Tibial nerve (tissue), 4 donors: ENCODE measurements at regions not wholly inside any gene's neighbourhood (a gene's known extent, or its start where the extent isn't known, plus 50 kb on each side); places are given as distances from the start of the nearest gene placed in this dataset.

Source experiments
- DNase-seq, 2 donors: peaks; one replicate each; pipeline ENCODE4 v3.0.0-alpha.2; 2019; ENCODE audit warnings: low spot score in 2 of 2
- H3K27ac ChIP-seq, 4 donors: fragments of 200-600 bp; sonication (generic) in 3 of 4; one replicate each; pipeline ENCODE4 v1.5.1; 2017 to 2019; ENCODE audit warnings: mild to moderate bottlenecking in 1 of 4
- H3K27me3 ChIP-seq, 2 donors: fragments of 200-600 bp; sonication (generic) in 1 of 2; one replicate each; pipeline versions ENCODE4 v1.5.1 to v1.6.0; 2017 to 2019
- H3K36me3 ChIP-seq, 3 donors: fragments of 200-600 bp; sonication (generic); one replicate each; pipeline ENCODE4 v1.5.1; 2018 to 2019
- H3K4me1 ChIP-seq, 4 donors: fragments of 200-600 bp; sonication (generic) in 3 of 4; one replicate each; pipeline ENCODE4 v1.5.1; 2017 to 2019
- H3K4me3 ChIP-seq, 4 donors: fragments of 200-600 bp; sonication (generic) in 3 of 4; one replicate each; pipeline ENCODE4 v1.5.1; 2017 to 2019; ENCODE audit warnings: mild to moderate bottlenecking in 1 of 4, moderate library complexity in 1 of 4
- H3K9me3 ChIP-seq, 4 donors: fragments of 200-600 bp; sonication (generic) in 3 of 4; one replicate each; pipeline ENCODE4 v1.5.1; 2017 to 2019
- CTCF ChIP-seq, 5 experiments: fragments of 200-600 bp in 3 of 5; fragments of 450-650 bp in 2 of 5; sonication (generic) in 3 of 5; IDR thresholded peaks; one replicate each; pipeline ENCODE4 v1.5.1; 2016 to 2019; ENCODE audit warnings: antibody characterized with exemption in 5 of 5, mild to moderate bottlenecking in 3 of 5, moderate library complexity in 2 of 5
- EP300 ChIP-seq, 2 donors: sonication (generic); formaldehyde crosslinking; IDR thresholded peaks; one replicate each; pipeline ENCODE4 v1.6.1; 2017; ENCODE audit warnings: antibody characterized with exemption in 2 of 2, mild to moderate bottlenecking in 1 of 2
- POLR2A ChIP-seq, 2 donors: fragments of 450-650 bp; IDR thresholded peaks; one replicate each; pipeline ENCODE4 v1.6.1; 2017; ENCODE audit warnings: antibody characterized with exemption in 2 of 2, mild to moderate bottlenecking in 2 of 2, moderate library complexity in 2 of 2
- WGBS, 2 donors: methylation state at CpG; one replicate each; pipeline ENCODE4 v1.1.5; 2018; 5-methylcytosine and 5-hydroxymethylcytosine counted together

DNA sequence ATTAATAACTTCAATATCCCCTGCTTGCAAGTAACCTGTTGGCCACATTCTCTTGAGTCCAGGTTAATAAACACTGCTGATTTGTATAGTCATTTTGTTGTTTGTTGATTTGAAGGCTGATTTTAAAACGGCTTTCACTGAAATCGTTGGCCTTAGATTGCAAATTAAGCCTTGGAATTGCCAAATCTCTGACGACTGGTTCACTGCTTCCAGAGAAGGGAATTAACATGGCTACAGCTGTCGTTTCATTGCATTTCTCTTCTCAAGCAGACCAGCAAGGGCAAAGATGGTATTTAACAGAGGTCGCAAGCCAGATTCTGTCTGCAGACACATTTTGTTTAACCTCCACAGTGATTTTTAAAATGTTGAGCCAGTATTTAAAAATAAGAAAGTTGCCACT lies 470.9 kb downstream of the TFAP2A start:
- H3K27ac ChIP-seq = no peak overlapping the region
- no peak overlapping the region for H3K4me3 ChIP-seq
- H3K9me3 ChIP-seq = no peaks in the 10 kb centered on the region
- H3K27me3 ChIP-seq = no peaks in the 10 kb centered on the region
- H3K4me1 ChIP-seq = peaks cover 0 to 3% (median 0%) of the 10 kb centered on the region in 4 donors
- TF ChIP-seq CTCF (IDR thresholded peaks at IDR 0.05) = no peak
- TF ChIP-seq POLR2A (IDR thresholded peaks at IDR 0.05) = no peak
- TF ChIP-seq EP300 (IDR thresholded peaks at IDR 0.05) = no peak
- 48 to 67% methylated on average over 5 of the region's 5 CpGs for WGBS, 2 donors
- H3K36me3 ChIP-seq = no peaks in the 10 kb centered on the region
- DNase-seq = no peak

DNA sequence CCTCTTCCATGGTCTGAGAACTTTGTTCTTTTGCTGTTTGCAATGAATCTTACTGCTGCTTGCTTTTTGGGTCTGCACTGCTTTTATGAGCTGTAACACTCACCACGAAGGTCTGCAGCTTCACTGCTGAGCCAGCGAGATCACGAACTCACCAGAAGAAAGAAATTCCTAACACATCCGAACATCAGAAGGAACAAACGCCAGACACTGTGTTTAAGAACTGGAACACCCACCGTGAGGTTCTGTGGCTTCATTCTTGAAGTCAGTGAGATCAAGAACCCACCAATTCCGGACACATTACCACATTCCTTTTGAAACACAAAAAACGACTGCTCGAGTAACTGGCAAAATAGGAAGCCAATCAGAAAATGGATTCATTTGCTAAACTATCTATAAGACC lies 471.8 kb downstream of the TFAP2A start:
- 84 to 87% methylated on average over 9 of the region's 9 CpGs for WGBS, 2 donors
- Histone ChIP-seq H3K4me1 (no peaks in the 10 kb centered on the region), H3K27ac (no peak overlapping the region), H3K9me3 (no peaks in the 10 kb centered on the region), H3K36me3 (no peaks in the 10 kb centered on the region), H3K27me3 (no peaks in the 10 kb centered on the region), H3K4me3 (no peak overlapping the region)
- TF ChIP-seq EP300 (IDR thresholded peaks at IDR 0.05) (no peak), POLR2A (IDR thresholded peaks at IDR 0.05) (no peak)
- no peak for DNase-seq

DNA sequence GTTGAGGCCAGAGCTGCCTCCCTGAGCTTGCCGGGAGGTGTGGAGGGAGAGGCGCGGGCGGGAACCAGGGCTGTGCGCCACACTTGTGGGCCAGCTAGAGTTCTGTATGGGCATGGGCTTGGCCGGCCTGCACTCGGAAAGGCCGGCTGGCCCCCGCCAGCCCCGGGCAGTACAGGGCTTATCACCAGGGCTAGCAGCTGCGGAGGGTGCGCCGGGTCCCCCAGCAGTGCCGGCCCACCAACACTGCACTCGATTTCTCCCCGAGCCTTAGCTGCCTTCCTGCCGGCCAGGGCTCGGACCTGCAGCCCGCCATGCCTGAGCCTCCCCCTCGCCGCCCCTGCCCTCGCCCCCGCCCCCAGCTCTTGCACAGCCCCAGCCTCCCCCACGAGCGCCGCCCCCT lies 472.7 kb downstream of the TFAP2A start:
- WGBS, 2 donors = 97 to 99% methylated on average over 11 to 23 of the region's 26 CpGs

GRCh38 chr6:9938801-9939200 lies 476.1 kb downstream of the TFAP2A start:
- no peak for DNase-seq
- Histone ChIP-seq H3K36me3 (no peaks in the 10 kb centered on the region), H3K9me3 (no peaks in the 10 kb centered on the region), H3K27ac (no peak overlapping the region), H3K4me3 (no peak overlapping the region), H3K4me1 (no peaks in the 10 kb centered on the region), H3K27me3 (no peaks in the 10 kb centered on the region)
- TF ChIP-seq CTCF (IDR thresholded peaks at IDR 0.05) (no peak), EP300 (IDR thresholded peaks at IDR 0.05) (no peak), POLR2A (IDR thresholded peaks at IDR 0.05) (no peak)
- WGBS, 2 donors = 39 to 43% methylated on average over 7 of the region's 7 CpGs

More for the DNA sequence above, 472.7 kb downstream of the TFAP2A start:
- Histone ChIP-seq H3K4me1 (no peaks in the 10 kb centered on the region), H3K27ac (no peak overlapping the region), H3K4me3 (no peak overlapping the region), H3K9me3 (no peaks in the 10 kb centered on the region), H3K36me3 (no peaks in the 10 kb centered on the region), H3K27me3 (no peaks in the 10 kb centered on the region)
- no peak for DNase-seq
- TF ChIP-seq CTCF (IDR thresholded peaks at IDR 0.05) = no peak
- TF ChIP-seq EP300 (IDR thresholded peaks at IDR 0.05) = no peak
- no peak for TF ChIP-seq POLR2A (IDR thresholded peaks at IDR 0.05)

DNA sequence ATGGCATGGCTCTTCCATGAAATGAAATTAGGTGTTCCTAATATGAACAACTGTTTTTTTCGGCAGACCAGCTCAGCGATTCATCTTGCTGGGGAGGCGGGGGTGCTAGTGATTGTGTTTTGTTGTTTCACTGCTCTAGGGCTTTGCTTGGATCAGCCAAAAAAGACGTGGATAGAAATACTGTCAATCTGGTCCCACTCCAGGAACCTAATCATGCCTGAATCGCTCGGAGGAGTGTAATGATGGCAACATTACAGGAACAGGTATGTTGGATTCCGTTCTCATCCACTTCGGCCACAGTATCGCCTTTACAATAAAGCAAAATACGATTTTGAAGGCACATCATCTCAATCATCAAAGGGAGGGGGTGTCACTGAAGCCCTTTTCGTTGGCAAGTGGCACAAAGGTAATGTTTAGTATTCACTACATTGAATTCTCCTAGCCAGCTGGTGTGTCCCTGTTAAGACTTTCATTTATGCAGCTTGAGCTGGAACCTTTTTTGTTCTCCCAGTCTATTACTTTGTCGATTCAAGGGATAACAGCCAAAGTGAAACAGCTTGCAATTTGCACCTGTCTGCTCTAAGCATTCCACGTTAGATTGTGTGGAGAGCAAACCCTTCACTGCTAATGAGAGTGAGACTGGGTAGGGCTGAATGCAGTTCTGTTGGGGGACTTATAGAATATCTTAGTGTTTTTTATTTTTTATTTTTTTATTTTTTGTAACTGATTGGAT lies 477.7 kb downstream of the TFAP2A start:
- Histone ChIP-seq H3K27me3 (no peaks in the 10 kb centered on the region), H3K36me3 (no peaks in the 10 kb centered on the region), H3K4me1 (no peaks in the 10 kb centered on the region), H3K27ac (no peak overlapping the region), H3K4me3 (no peak overlapping the region), H3K9me3 (no peaks in the 10 kb centered on the region)
- no peak for DNase-seq
- 80 to 84% methylated on average over 13 of the region's 13 CpGs for WGBS, 2 donors
- TF ChIP-seq CTCF (IDR thresholded peaks at IDR 0.05) (no peak), POLR2A (IDR thresholded peaks at IDR 0.05) (no peak), EP300 (IDR thresholded peaks at IDR 0.05) (no peak)
